ENCODE measurements at regions not wholly inside any gene's neighbourhood (a gene's known extent, or its start where the extent isn't known, plus 50 kb on each side); places are given as distances from the start of the nearest gene placed in this dataset.

DNA sequence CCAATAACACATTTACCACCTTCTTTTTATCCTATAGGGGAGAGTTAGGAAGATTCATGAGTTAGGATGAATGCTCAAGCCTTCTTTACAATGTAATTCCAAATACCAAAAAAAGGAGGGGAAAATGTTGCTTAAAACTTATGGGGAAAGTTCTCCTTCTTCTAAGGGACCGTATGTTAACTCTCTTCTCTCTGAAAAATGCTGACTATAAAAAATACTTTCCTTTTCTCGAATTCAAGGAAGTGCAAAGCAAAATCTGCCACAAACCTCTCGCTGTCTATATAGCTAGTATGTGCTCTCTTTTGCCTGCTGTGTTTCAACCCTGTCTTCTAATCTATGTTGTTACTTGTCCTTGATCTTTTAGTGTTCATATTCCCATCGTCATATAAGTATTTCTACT, 768.6 kb upstream of the C9orf72 start:
- no peak for DNase-seq (ENCODE audit: low spot score)

- DNase-seq (ENCODE audit: low spot score), result no peak
These were observed 769.6 kb upstream of the C9orf72 start for GRCh38 chr9:28342815-28343338.

GRCh38 chr9:28363151-28363562, 789.9 kb upstream of the C9orf72 start:
- no peak for DNase-seq (ENCODE audit: low spot score)

- DNase-seq (ENCODE audit: low spot score), result no peak
These were observed 791.8 kb upstream of the C9orf72 start for GRCh38 chr9:28365020-28365640.

GRCh38 chr9:28365728-28366127, 792.4 kb upstream of the C9orf72 start:
- no peak for DNase-seq (ENCODE audit: low spot score)

DNA sequence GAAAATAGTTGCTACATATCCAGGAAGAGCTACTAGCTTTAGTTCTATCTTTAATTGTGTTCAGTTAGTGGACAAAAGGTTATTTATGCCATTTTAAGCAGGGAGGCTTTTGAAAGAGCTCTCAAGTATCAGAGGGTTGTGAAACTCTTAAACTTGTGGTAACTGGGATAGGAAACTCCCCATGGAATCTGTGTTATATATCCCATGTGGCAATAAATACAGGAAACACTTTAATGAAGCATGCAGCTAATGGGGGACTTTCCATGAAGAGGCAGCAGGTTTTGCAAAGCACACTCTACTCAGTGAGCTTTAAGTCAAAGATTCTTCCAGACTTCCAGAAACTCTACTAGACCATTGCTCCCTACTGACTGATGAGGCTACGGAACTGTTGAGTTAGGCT, 805.0 kb upstream of the C9orf72 start:
- DNase-seq (ENCODE audit: low spot score), result no peak

GRCh38 chr9:28379082-28379481, 805.8 kb upstream of the C9orf72 start:
- DNase-seq (ENCODE audit: low spot score), result no peak

DNA sequence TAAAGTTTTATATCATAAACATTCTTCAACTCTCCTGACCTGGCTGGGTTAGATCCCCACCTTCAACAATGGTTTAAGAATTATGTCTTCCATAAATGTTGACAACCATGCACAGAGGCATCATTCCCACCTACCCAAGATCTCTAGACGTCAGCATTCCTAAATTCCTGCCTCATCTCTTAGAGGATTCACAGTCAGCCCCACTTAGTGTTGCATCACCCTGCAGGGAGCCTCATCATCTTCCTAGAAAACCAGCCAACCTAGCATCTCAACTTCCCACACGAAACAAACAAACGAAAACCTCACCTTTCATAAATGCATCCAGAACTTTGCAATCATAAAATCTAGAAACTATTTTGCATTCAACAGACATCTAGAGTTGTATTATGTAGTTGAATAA, 816.1 kb upstream of the C9orf72 start:
- no peak for DNase-seq (ENCODE audit: low spot score)

GRCh38 chr9:28394774-28395173, 821.5 kb upstream of the C9orf72 start:
- no peak for DNase-seq (ENCODE audit: low spot score)

DNA sequence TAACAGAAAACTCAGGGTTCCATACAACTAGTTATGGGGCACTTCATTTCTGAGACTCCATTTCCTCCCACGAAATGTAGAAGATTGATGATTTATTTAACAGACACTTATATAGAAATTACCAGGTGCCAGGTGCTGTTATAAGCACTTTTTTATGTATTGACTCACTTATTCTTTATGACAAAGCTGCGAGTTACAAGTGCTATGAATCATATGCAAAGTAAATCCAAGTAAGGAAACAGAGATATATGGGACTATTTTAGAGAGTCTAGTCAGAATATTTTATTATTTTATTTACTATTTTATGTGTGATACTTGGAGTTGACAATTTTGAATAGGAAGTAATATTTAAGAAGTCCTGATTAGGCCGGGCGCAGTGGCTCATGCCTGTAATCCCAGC, 822.8 kb upstream of the C9orf72 start:
- DNase-seq (ENCODE audit: low spot score), result no peak

- DNase-seq (ENCODE audit: low spot score), result no peak
These were observed 834.1 kb upstream of the C9orf72 start for GRCh38 chr9:28407351-28407750.

DNA sequence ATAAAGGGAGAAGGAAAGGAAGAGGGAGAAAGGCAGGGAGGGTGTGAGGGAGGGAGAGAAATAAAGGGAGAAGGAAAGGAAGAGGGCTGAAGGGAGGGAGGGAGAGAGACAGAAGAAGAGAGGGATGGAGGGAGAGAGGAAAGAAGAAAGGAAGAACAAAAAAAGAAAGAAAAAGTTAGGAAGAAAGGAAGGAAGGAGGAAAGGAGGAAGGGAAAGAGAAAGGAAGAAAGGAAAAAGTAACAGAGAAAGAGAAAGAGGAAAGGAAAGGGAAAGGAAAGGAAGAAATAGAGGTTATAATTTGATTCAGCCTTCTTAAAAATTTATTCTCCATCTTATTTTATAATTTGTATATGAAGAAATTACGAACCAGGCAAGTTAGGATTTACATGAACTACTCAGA, 836.6 kb upstream of the C9orf72 start:
- DNase-seq (ENCODE audit: low spot score), result no peak

- no peak for DNase-seq (ENCODE audit: low spot score)
These were observed 837.1 kb upstream of the C9orf72 start for GRCh38 chr9:28410411-28410810.

- DNase-seq (ENCODE audit: low spot score), result no peak
These were observed 840.2 kb upstream of the C9orf72 start for GRCh38 chr9:28413471-28413870.

GRCh38 chr9:28423255-28423654, 850.0 kb upstream of the C9orf72 start:
- no peak for DNase-seq (ENCODE audit: low spot score)

GRCh38 chr9:28435456-28435855, 862.2 kb upstream of the C9orf72 start:
- DNase-seq (ENCODE audit: low spot score), result no peak

DNA sequence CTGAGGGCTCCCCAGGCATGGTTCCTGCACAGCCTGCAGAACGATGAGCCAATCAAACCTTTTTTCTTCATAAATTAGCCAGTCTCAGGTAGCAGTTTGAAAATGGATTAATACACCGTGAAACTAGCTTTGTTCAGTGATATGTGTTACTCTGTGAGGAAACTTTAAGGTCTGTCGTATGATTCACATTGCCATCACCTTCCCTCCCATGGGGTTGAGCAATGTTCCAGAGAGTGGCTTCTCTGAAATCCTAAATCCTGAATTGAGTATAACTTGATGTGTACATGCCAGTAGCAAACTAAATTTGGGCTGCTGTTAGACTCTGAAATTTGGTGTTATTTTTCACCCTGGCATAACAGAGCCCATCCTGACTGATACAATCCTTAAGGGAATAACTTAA, 866.4 kb upstream of the C9orf72 start:
- DNase-seq (ENCODE audit: low spot score), result no peak

GRCh38 chr9:28443461-28443860, 870.2 kb upstream of the C9orf72 start:
- DNase-seq (ENCODE audit: low spot score), result no peak

GRCh38 chr9:28444637-28445036, 871.4 kb upstream of the C9orf72 start:
- no peak for DNase-seq (ENCODE audit: low spot score)

- DNase-seq (ENCODE audit: low spot score), result no peak
These were observed 871.9 kb upstream of the C9orf72 start for GRCh38 chr9:28445211-28445610.

DNA sequence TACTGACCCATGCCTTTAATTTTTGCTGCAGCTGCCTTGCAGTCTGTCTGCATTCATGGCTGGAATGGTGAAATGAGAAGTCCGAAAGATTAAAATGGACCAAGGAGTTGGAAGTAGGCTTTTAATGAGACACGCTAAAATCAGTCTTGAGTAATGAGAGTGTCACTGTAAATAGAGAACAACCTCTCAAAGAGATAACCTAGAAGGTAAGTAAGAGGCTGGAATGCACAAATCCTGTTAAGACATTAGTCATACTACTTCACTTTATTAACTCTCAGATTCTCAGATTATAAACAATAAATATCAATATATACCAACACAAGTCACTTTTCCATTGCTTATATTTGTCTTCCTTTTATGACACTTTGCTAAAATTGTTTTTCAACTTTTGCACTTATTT, 880.6 kb upstream of the C9orf72 start:
- DNase-seq (ENCODE audit: low spot score), result no peak

GRCh38 chr9:28456861-28457260, 883.6 kb upstream of the C9orf72 start:
- DNase-seq (ENCODE audit: low spot score), result no peak

DNA sequence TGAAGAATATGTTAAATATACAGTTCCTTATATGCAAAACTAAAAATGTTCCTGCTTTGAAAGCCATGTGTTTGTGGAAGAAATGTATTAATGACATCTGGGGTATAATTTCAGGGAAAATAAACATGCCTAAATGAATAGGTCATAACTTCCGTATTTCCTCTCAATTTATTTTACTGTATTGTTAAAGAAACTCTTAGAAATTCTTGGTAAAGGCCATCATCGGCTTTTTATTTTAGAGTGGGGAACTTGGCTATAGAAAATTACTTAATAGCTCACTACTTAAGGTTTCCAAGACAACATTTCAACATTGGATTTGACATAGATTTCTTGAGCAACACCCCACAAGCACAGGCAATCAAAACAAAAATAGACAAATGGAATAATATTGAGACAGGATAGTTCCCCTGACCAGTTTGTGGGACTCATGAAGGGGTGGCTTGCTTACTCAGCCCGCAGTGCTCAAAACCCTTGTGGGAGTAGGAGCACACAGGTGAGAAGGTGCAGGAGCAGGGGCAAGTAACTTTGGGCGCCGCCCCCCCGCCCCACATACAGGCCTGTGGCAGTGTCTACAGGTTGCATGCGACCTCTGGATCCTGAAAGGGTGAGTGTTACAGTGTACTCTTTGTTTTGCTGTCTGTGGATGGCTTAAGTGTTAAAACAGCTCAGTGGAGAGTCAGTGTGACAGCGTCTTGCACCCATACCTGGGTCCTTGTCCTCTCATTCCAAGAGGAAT, 891.4 kb upstream of the C9orf72 start:
- no peak for DNase-seq (ENCODE audit: low spot score)

GRCh38 chr9:28471261-28471660, 898.0 kb upstream of the C9orf72 start:
- DNase-seq (ENCODE audit: low spot score), result no peak
